IMR-90 (cell line): ENCODE measurements at regions not wholly inside any gene's neighbourhood (a gene's known extent, or its start where the extent isn't known, plus 50 kb on each side); places are given as distances from the start of the nearest gene placed in this dataset.

Experiments
- ATAC-seq: fragments of 200-7000 bp; cut with Tn5 transposase; 2 replicates; pipeline ENCODE4 v1.9.1; 2020; ENCODE audit warnings: low read depth, mild to moderate bottlenecking, moderate library complexity
- BruUV-seq: library from RNA; stranded (reverse); fragments of 400-500 nt; replicated peaks from 2 replicates; lab custom pipeline; 2021; lab: Mats Ljungman, UMichigan
- CTCF ChIA-PET: fragments of 300-600 bp; formaldehyde crosslinking; extraction: SDS; loops from one replicate; lab custom pipeline; 2021; ENCODE audit warnings: antibody characterized with exemption; lab: Yijun Ruan, JAX
- POLR2A ChIA-PET: fragments of 300-600 bp; sonication (Branson Sonifier 250); formaldehyde crosslinking; loops from one replicate; lab custom pipeline; 2022; ENCODE audit warnings: antibody characterized with exemption; ENCODE audit not compliant: unreplicated experiment; lab: Charles Lee
- DNase-seq: peaks from one replicate; pipeline ENCODE4 v3.0.0; 2013
- H2AFZ ChIP-seq: replicated peaks from 2 replicates; pipeline ENCODE3; 2013; ENCODE audit warnings: low read length, mild to moderate bottlenecking; ENCODE audit not compliant: poor library complexity
- H2AK5ac ChIP-seq: 2 replicates; pipeline ENCODE4 v1.6.1; 2013; ENCODE audit warnings: low read depth, low read length, inconsistent platforms
- H2AK9ac ChIP-seq: replicated peaks from 2 replicates; pipeline ENCODE3; 2013; ENCODE audit warnings: mild to moderate bottlenecking, low read depth, low read length, moderate library complexity; ENCODE audit not compliant: poor library complexity
- H2BK120ac ChIP-seq: 2 replicates; pipeline ENCODE4 v1.6.1; 2013; ENCODE audit warnings: low read depth, low read length, inconsistent platforms
- H2BK15ac ChIP-seq: 3 replicates; pipeline ENCODE4 v1.6.1; 2013; ENCODE audit warnings: low read depth, low read length, inconsistent platforms
- H2BK20ac ChIP-seq: 2 replicates; pipeline ENCODE4 v1.6.1; 2013; ENCODE audit warnings: low read depth, mild to moderate bottlenecking, inconsistent platforms, low read length, moderate library complexity
- H2BK5ac ChIP-seq: 2 replicates; pipeline ENCODE4 v1.6.1; 2013; ENCODE audit warnings: mild to moderate bottlenecking, low read depth, low read length, inconsistent platforms; ENCODE audit not compliant: poor library complexity, severe bottlenecking
- H3K14ac ChIP-seq: replicated peaks from 2 replicates; pipeline ENCODE4 v1.6.1; 2013; ENCODE audit warnings: low read depth, low read length, inconsistent platforms
- H3K18ac ChIP-seq: 2 replicates; pipeline ENCODE4 v1.6.1; 2013; ENCODE audit warnings: low read depth, low read length, control low read depth
- H3K23ac ChIP-seq: 2 replicates; pipeline ENCODE4 v1.6.1; 2013; ENCODE audit warnings: low read depth, low read length, inconsistent platforms
- H3K27ac ChIP-seq: 2 replicates; pipeline ENCODE4 v1.5.1; 2013; ENCODE audit warnings: mild to moderate bottlenecking, control low read depth, low read length; ENCODE audit not compliant: insufficient read depth
- H3K27me3 ChIP-seq: 2 replicates; pipeline ENCODE4 v1.6.1; 2013; ENCODE audit warnings: low read length; ENCODE audit not compliant: control insufficient read depth, insufficient read depth
- H3K36me3 ChIP-seq: 2 replicates; pipeline ENCODE4 v1.6.1; 2013; ENCODE audit warnings: low read length, mixed read lengths; ENCODE audit not compliant: control insufficient read depth, insufficient read depth
- H3K4ac ChIP-seq: 2 replicates; pipeline ENCODE4 v1.6.1; 2013; ENCODE audit warnings: low read depth, low read length, inconsistent platforms
- H3K4me1 ChIP-seq: 2 replicates; pipeline ENCODE4 v1.6.1; 2013; ENCODE audit warnings: low read length, mixed read lengths; ENCODE audit not compliant: control insufficient read depth, insufficient read depth
- H3K4me2 ChIP-seq: 2 replicates; pipeline ENCODE4 v1.6.1; 2013; ENCODE audit warnings: low read depth, mild to moderate bottlenecking, control low read depth, low read length, moderate library complexity
- H3K4me3 ChIP-seq: 2 replicates; pipeline ENCODE4 v1.5.1; 2013; ENCODE audit warnings: low read depth, mild to moderate bottlenecking, control low read depth, low read length, moderate library complexity; ENCODE audit not compliant: insufficient read depth
- H3K56ac ChIP-seq: 2 replicates; pipeline ENCODE4 v1.6.1; 2013; ENCODE audit warnings: low read length, inconsistent platforms; ENCODE audit not compliant: insufficient read depth; ENCODE audit errors: extremely low read depth
- H3K79me1 ChIP-seq, 2 experiments: 2 replicates each; pipeline ENCODE4 v1.6.1; 2013; ENCODE audit warnings: low read length in 2 of 2, inconsistent platforms in 1 of 2, low read depth in 1 of 2
- H3K9ac ChIP-seq: 2 replicates; pipeline ENCODE4 v1.6.1; 2013; ENCODE audit warnings: low read depth, low read length, control low read depth
- H3K9me1 ChIP-seq: 2 replicates; pipeline ENCODE4 v1.6.1; 2013; ENCODE audit warnings: low read length, inconsistent platforms; ENCODE audit not compliant: insufficient read depth
- H3K9me3 ChIP-seq: 2 replicates; pipeline ENCODE4 v1.6.1; 2013; ENCODE audit warnings: low read length; ENCODE audit not compliant: control insufficient read depth, insufficient read depth
- H4K20me1 ChIP-seq: 2 replicates; pipeline ENCODE4 v1.6.1; 2013; ENCODE audit warnings: low read length, inconsistent platforms; ENCODE audit not compliant: insufficient read depth
- H4K5ac ChIP-seq: 2 replicates; pipeline ENCODE4 v1.6.1; 2013; ENCODE audit warnings: mild to moderate bottlenecking, low read depth, low read length, control low read depth
- H4K8ac ChIP-seq, 2 experiments: 2 replicates each; pipeline ENCODE4 v1.6.1; 2013; ENCODE audit warnings: low read depth in 2 of 2, low read length in 2 of 2, control low read depth in 1 of 2, inconsistent platforms in 1 of 2
- H4K91ac ChIP-seq: 2 replicates; pipeline ENCODE4 v1.6.1; 2013; ENCODE audit warnings: low read depth, low read length, inconsistent platforms; ENCODE audit not compliant: insufficient read depth
- BHLHE40 ChIP-seq: fragments of 150-350 bp; IDR thresholded peaks from 2 replicates; pipeline ENCODE4 v1.6.1; 2016; ENCODE audit warnings: mild to moderate bottlenecking, low read depth, low read length
- CEBPB ChIP-seq: IDR thresholded peaks from 2 replicates; pipeline ENCODE4 v1.6.1; 2012; ENCODE audit warnings: low read depth, low read length, improper control_type of control experiment
- CHD1 ChIP-seq: IDR thresholded peaks from 2 replicates; pipeline ENCODE4 v1.6.1; 2012; ENCODE audit warnings: low read depth, low read length, improper control_type of control experiment
- CTCF ChIP-seq: conservative IDR thresholded peaks from 2 replicates; pipeline ENCODE4 v1.5.1; 2012; ENCODE audit warnings: mild to moderate bottlenecking, low read depth, low read length, improper control_type of control experiment
- ELK1 ChIP-seq: fragments of 150-350 bp; IDR thresholded peaks from 2 replicates; pipeline ENCODE4 v1.6.1; 2016; ENCODE audit warnings: low read depth, mild to moderate bottlenecking, low read length, moderate library complexity, borderline replicate concordance
- FOS ChIP-seq: fragments of 150-350 bp; IDR thresholded peaks from 2 replicates; pipeline ENCODE4 v1.6.1; 2016; ENCODE audit warnings: low read depth, low read length
- MAFK ChIP-seq: IDR thresholded peaks from 2 replicates; pipeline ENCODE4 v1.6.1; 2012; ENCODE audit warnings: low read depth, low read length, improper control_type of control experiment
- MAZ ChIP-seq: IDR thresholded peaks from 2 replicates; pipeline ENCODE4 v1.6.1; 2012; ENCODE audit warnings: low read depth, mild to moderate bottlenecking, low read length, improper control_type of control experiment, moderate library complexity, borderline replicate concordance
- MXI1 ChIP-seq: IDR thresholded peaks from 2 replicates; pipeline ENCODE4 v1.6.1; 2012; ENCODE audit warnings: low read depth, mild to moderate bottlenecking, low read length, moderate library complexity, borderline replicate concordance
- NFE2L2 ChIP-seq: fragments of 150-350 bp; IDR thresholded peaks from 2 replicates; pipeline ENCODE4 v1.6.1; 2016; ENCODE audit warnings: low read depth, mild to moderate bottlenecking, low read length
- POLR2A ChIP-seq: IDR thresholded peaks from 2 replicates; pipeline ENCODE4 v1.6.1; 2012; ENCODE audit warnings: mild to moderate bottlenecking, low read depth, low read length
- RAD21 ChIP-seq: IDR thresholded peaks from 2 replicates; pipeline ENCODE4 v1.6.1; 2012; ENCODE audit warnings: low read length, improper control_type of control experiment
- RCOR1 ChIP-seq: IDR thresholded peaks from 2 replicates; pipeline ENCODE4 v1.6.1; 2012; ENCODE audit warnings: mild to moderate bottlenecking, low read length, improper control_type of control experiment; ENCODE audit not compliant: insufficient replicate concordance
- RFX5 ChIP-seq: IDR thresholded peaks from 2 replicates; pipeline ENCODE4 v1.8.0; 2012; ENCODE audit warnings: low read depth, mild to moderate bottlenecking, low read length, moderate library complexity
- SMC3 ChIP-seq: fragments of 150-350 bp; IDR thresholded peaks from 2 replicates; pipeline ENCODE4 v1.6.1; 2016; ENCODE audit warnings: low read depth, mild to moderate bottlenecking, antibody characterized with exemption, low read length, moderate library complexity
- USF2 ChIP-seq: fragments of 150-350 bp; IDR thresholded peaks from 2 replicates; pipeline ENCODE4 v1.6.1; 2017; ENCODE audit warnings: mild to moderate bottlenecking, antibody characterized with exemption, low read length, low read depth
- WGBS, 2 experiments: methylation state at CpG; one replicate each; pipeline versions ENCODE4 v1.1.5 to v1.1.7; 2013; ENCODE audit warnings: missing lambda C conversion rate in 2 of 2; ENCODE audit not compliant: insufficient read length in 1 of 2; ENCODE audit errors: extremely low coverage in 2 of 2; 5-methylcytosine and 5-hydroxymethylcytosine counted together
- dilution Hi-C: fragments of 300-500 bp; cut with HindIII; formaldehyde crosslinking; loops from one replicate; pipeline ENCODE4 v1.14.3; 2018; ENCODE audit warnings: low sequenced_read_pairs; ENCODE audit not compliant: unreplicated experiment
- in situ Hi-C: fragments of 300-500 bp; cut with MboI; formaldehyde crosslinking; loops from 3 replicates; pipeline ENCODE4 v1.14.3; 2019; ENCODE audit warnings: low sequenced_read_pairs, inconsistent platforms, mixed read lengths
- intact Hi-C: fragments of 100-400 bp; cut with micrococcal nuclease; formaldehyde crosslinking; loops from 2 replicates; pipeline ENCODE4 v1.10.0; 2022

GRCh38 chrX:113920661-113921060 is 663.2 kb upstream of the HTR2C start:
- POLR2A ChIA-PET = no interaction called here
- BruUV-seq = no TSS peak
- no peak overlapping the region for H3K18ac ChIP-seq
- no peak overlapping the region for H2AK5ac ChIP-seq
- H3K27ac ChIP-seq = no peak overlapping the region
- H4K5ac ChIP-seq = no peak overlapping the region
- H3K4ac ChIP-seq = no peak overlapping the region
- no CpG with 5 or more reads among the region's 4 CpGs for WGBS, 2 experiments
- H3K4me2 ChIP-seq = no peak overlapping the region
- CTCF ChIA-PET = no interaction called here
- no peaks in the 10 kb centered on the region for H4K20me1 ChIP-seq
- H3K9me3 ChIP-seq = no peaks in the 10 kb centered on the region
- H3K27me3 ChIP-seq = no peaks in the 10 kb centered on the region
- no peaks in the 10 kb centered on the region for H3K9me1 ChIP-seq
- no peak overlapping the region for H3K56ac ChIP-seq
- no peak overlapping the region for H2BK15ac ChIP-seq
- H4K91ac ChIP-seq = no peak overlapping the region
- H2AK9ac ChIP-seq = no peak overlapping the region
- TF ChIP-seq POLR2A = no peak
- no peak for TF ChIP-seq RAD21
- TF ChIP-seq CTCF = no peak
- no peak for TF ChIP-seq SMC3
- TF ChIP-seq MAZ = no peak
- no peak for TF ChIP-seq CEBPB
- no peak for TF ChIP-seq RCOR1
- no peak for TF ChIP-seq USF2
- no peak for TF ChIP-seq FOS
- TF ChIP-seq RFX5 = no peak
- no peak for TF ChIP-seq NFE2L2
- TF ChIP-seq ELK1 = no peak
- TF ChIP-seq MAFK = no peak
- no peak for TF ChIP-seq CHD1
- TF ChIP-seq BHLHE40 = no peak
- TF ChIP-seq MXI1 = no peak
- intact Hi-C loops (no loop called here), in situ Hi-C loops (no loop called here), dilution Hi-C loops (no loop called here)
- no peak for ATAC-seq
- H3K4me1 ChIP-seq = no peaks in the 10 kb centered on the region
- H3K23ac ChIP-seq = no peak overlapping the region
- H4K8ac ChIP-seq = no peak overlapping the region
- no peaks in the 10 kb centered on the region for H3K79me1 ChIP-seq
- H2BK120ac ChIP-seq = no peak overlapping the region
- no peak overlapping the region for H2AFZ ChIP-seq
- H3K9ac ChIP-seq = no peak overlapping the region
- H3K4me3 ChIP-seq = no peak overlapping the region
- H2BK20ac ChIP-seq = no peak overlapping the region
- H3K36me3 ChIP-seq = no peaks in the 10 kb centered on the region
- no peak overlapping the region for H3K14ac ChIP-seq
- H2BK5ac ChIP-seq = no peak overlapping the region
- DNase-seq = no peak
